ENCODE measurements at regions not wholly inside any gene's neighbourhood (a gene's known extent, or its start where the extent isn't known, plus 50 kb on each side); places are given as distances from the start of the nearest gene placed in this dataset.

GRCh38 chr12:28883406-28883997 lies 265.6 kb upstream of the FAR2 start:
- Histone ChIP-seq H3K9ac (ENCODE audit: control insufficient read depth, insufficient read depth, low read length) (no peak overlapping the region), H3K27me3 (replicated peaks in 1 of 2; ENCODE audit: control insufficient read depth in 2 of 2, insufficient read depth in 2 of 2, low read length in 1 of 2) (no peaks in the 10 kb centered on the region), H3K4me1 (ENCODE audit: control insufficient read depth, insufficient read depth, low read length) (no peaks in the 10 kb centered on the region), H2AFZ (ENCODE audit: control insufficient read depth, low read depth, low read length) (no peak overlapping the region), H3K27ac (ENCODE audit: control insufficient read depth, insufficient read depth) (no peak overlapping the region), H3K4me3 (no peak overlapping the region), H3K4me2 (ENCODE audit: control insufficient read depth, insufficient read depth) (no peak overlapping the region), H4K20me1 (ENCODE audit: control insufficient read depth, insufficient read depth) (no peaks in the 10 kb centered on the region), H3K9me3 (replicated peaks; ENCODE audit: control insufficient read depth, insufficient read depth, low read length) (no peaks in the 10 kb centered on the region), H3K36me3 (ENCODE audit: control insufficient read depth in 2 of 2, insufficient read depth in 2 of 2, low read length in 1 of 2) (no peaks in the 10 kb centered on the region), H3K79me2 (ENCODE audit: control insufficient read depth, insufficient read depth, low read length) (no peaks in the 10 kb centered on the region)
- FAIRE-seq = no peak
- no TSS peak for BruUV-seq (replicated peaks)
- no peak for ATAC-seq
- 68% methylated on average over 2 of the region's 2 CpGs for WGBS (ENCODE audit: insufficient coverage, insufficient replicate concordance, low lambda C conversion rate, missing lambda C conversion rate)
- DNase-seq (ENCODE audit: low read depth, low spot score) = no peak
- ChIA-PET POLR2A (no interaction called here), SMC1A (ENCODE audit: uncharacterized antibody, unreplicated experiment) (interaction anchor here (1.7 kb wide), 1 partner anchor 11 kb away, joined by 5 read pairs; no protein-coding TSS in a partner anchor), CTCF (no interaction called here), RAD21 (ENCODE audit: unreplicated experiment) (no interaction called here)
- intact Hi-C loops (cut with micrococcal nuclease; ENCODE audit: unreplicated experiment) (no loop called here), in situ Hi-C loops (cut with MboI) (no loop called here)
- no peak for TF ChIP-seq ZZZ3 (IDR thresholded peaks at IDR 0.05; ENCODE audit: control insufficient read depth, insufficient read length, low read depth)
- TF ChIP-seq RFX5 (IDR thresholded peaks at IDR 0.05; ENCODE audit: low read depth, low read length) = no peak
- TF ChIP-seq BMI1 (IDR thresholded peaks at IDR 0.05; ENCODE audit: borderline replicate concordance) = no peak
- no peak for TF ChIP-seq SPI1 (IDR thresholded peaks at IDR 0.05; ENCODE audit: borderline replicate concordance, insufficient read depth, low read depth, low read length)
- TF ChIP-seq MEF2B (IDR thresholded peaks at IDR 0.05; ENCODE audit: partially characterized antibody, poor library complexity, severe bottlenecking) = no peak
- no peak for TF ChIP-seq NR2C2 (IDR thresholded peaks at IDR 0.05; ENCODE audit: borderline replicate concordance, control insufficient read depth, insufficient read length, low read depth)
- no peak for TF ChIP-seq PAX5 (IDR thresholded peaks at IDR 0.05; ENCODE audit: borderline replicate concordance, low read depth, low read length)
- TF ChIP-seq SKIL (IDR thresholded peaks at IDR 0.05; ENCODE audit: low read depth, poor library complexity, severe bottlenecking) = no peak
- no peak for TF ChIP-seq RAD21 (IDR thresholded peaks at IDR 0.05; ENCODE audit: insufficient read depth, low read depth, low read length)
- no peak for TF ChIP-seq REST (IDR thresholded peaks at IDR 0.05; ENCODE audit: low read depth, low read length)
- TF ChIP-seq FOXK2 (IDR thresholded peaks at IDR 0.05) = no peak
- TF ChIP-seq ATF3 (IDR thresholded peaks at IDR 0.05; ENCODE audit: borderline replicate concordance, extremely low read depth, low read depth, low read length) = no peak
- TF ChIP-seq SMAD1 (IDR thresholded peaks at IDR 0.05; ENCODE audit: low read depth, partially characterized antibody) = no peak
- TF ChIP-seq HDGF (IDR thresholded peaks at IDR 0.05) = no peak
- TF ChIP-seq USF1 (IDR thresholded peaks at IDR 0.05; ENCODE audit: borderline replicate concordance, extremely low read length, insufficient read depth, low read depth, low read length) = no peak
- no peak for TF ChIP-seq CBFB (IDR thresholded peaks at IDR 0.05; ENCODE audit: low read depth)
- no peak for TF ChIP-seq ATF7 (IDR thresholded peaks at IDR 0.05; ENCODE audit: low read depth)
- TF ChIP-seq PML (IDR thresholded peaks at IDR 0.05; ENCODE audit: low read length) = no peak
- TF ChIP-seq SMC3 (IDR thresholded peaks at IDR 0.05; ENCODE audit: borderline replicate concordance, low read length) = no peak
